ENCODE measurements at regions not wholly inside any gene's neighbourhood (a gene's known extent, or its start where the extent isn't known, plus 50 kb on each side); places are given as distances from the start of the nearest gene placed in this dataset.

GRCh38 chr3:124381575-124382333 lies 348.5 kb upstream of the UMPS start:
- Histone ChIP-seq H3K4me1 (ENCODE audit: control insufficient read depth in 4 of 4, insufficient read depth in 4 of 4, low read length in 3 of 4) (no peaks in the 10 kb centered on the region), H3K9ac (ENCODE audit: low read depth in 1 of 2, low read length in 2 of 2) (no peak overlapping the region), H3K4me3 (ENCODE audit: low read depth in 1 of 3, low read length in 3 of 3) (no peak overlapping the region), H3K36me3 (ENCODE audit: control insufficient read depth in 4 of 4, insufficient read depth in 3 of 4, low read depth in 1 of 4, low read length in 3 of 4) (no peaks in the 10 kb centered on the region), H3K9me3 (ENCODE audit: control insufficient read depth in 4 of 4, low read length in 3 of 4) (no peaks in the 10 kb centered on the region), H3K27ac (ENCODE audit: low read depth in 1 of 2, low read length in 2 of 2) (no peak overlapping the region), H3K27me3 (ENCODE audit: control insufficient read depth in 4 of 4, insufficient read depth in 4 of 4, low read length in 3 of 4) (no peaks in the 10 kb centered on the region)
- WGBS, result 95% methylated on average over 4 of the region's 4 CpGs
- TF ChIP-seq YY1 (IDR thresholded peaks at IDR 0.05), result no peak
- no peak for TF ChIP-seq SP1 (IDR thresholded peaks at IDR 0.05)
- no peak for TF ChIP-seq RXRA (IDR thresholded peaks at IDR 0.05)
- TF ChIP-seq, protein P1, sequence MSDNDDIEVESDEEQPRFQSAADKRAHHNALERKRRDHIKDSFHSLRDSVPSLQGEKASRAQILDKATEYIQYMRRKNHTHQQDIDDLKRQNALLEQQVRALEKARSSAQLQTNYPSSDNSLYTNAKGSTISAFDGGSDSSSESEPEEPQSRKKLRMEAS (IDR thresholded peaks at IDR 0.05), result no peak
- TF ChIP-seq, protein P2, sequence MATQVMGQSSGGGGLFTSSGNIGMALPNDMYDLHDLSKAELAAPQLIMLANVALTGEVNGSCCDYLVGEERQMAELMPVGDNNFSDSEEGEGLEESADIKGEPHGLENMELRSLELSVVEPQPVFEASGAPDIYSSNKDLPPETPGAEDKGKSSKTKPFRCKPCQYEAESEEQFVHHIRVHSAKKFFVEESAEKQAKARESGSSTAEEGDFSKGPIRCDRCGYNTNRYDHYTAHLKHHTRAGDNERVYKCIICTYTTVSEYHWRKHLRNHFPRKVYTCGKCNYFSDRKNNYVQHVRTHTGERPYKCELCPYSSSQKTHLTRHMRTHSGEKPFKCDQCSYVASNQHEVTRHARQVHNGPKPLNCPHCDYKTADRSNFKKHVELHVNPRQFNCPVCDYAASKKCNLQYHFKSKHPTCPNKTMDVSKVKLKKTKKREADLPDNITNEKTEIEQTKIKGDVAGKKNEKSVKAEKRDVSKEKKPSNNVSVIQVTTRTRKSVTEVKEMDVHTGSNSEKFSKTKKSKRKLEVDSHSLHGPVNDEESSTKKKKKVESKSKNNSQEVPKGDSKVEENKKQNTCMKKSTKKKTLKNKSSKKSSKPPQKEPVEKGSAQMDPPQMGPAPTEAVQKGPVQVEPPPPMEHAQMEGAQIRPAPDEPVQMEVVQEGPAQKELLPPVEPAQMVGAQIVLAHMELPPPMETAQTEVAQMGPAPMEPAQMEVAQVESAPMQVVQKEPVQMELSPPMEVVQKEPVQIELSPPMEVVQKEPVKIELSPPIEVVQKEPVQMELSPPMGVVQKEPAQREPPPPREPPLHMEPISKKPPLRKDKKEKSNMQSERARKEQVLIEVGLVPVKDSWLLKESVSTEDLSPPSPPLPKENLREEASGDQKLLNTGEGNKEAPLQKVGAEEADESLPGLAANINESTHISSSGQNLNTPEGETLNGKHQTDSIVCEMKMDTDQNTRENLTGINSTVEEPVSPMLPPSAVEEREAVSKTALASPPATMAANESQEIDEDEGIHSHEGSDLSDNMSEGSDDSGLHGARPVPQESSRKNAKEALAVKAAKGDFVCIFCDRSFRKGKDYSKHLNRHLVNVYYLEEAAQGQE (IDR thresholded peaks at IDR 0.05), result no peak
- DNase-seq (ENCODE audit: low spot score), result no peak

GRCh38 chr3:124383051-124383450 lies 347.2 kb upstream of the UMPS start:
- Histone ChIP-seq H3K4me1 (ENCODE audit: control insufficient read depth in 4 of 4, insufficient read depth in 4 of 4, low read length in 3 of 4) (no peaks in the 10 kb centered on the region), H3K36me3 (ENCODE audit: control insufficient read depth in 4 of 4, insufficient read depth in 3 of 4, low read depth in 1 of 4, low read length in 3 of 4) (no peaks in the 10 kb centered on the region), H3K4me3 (ENCODE audit: low read depth in 1 of 3, low read length in 3 of 3) (no peak overlapping the region), H3K27ac (ENCODE audit: low read depth in 1 of 2, low read length in 2 of 2) (no peak overlapping the region), H3K9me3 (ENCODE audit: control insufficient read depth in 4 of 4, low read length in 3 of 4) (no peaks in the 10 kb centered on the region), H3K27me3 (ENCODE audit: control insufficient read depth in 4 of 4, insufficient read depth in 4 of 4, low read length in 3 of 4) (no peaks in the 10 kb centered on the region), H3K9ac (ENCODE audit: low read depth in 1 of 2, low read length in 2 of 2) (no peak overlapping the region)
- DNase-seq (ENCODE audit: low spot score), result no peak
- WGBS, result 74% methylated on average over 4 of the region's 4 CpGs
- TF ChIP-seq HNF4G (IDR thresholded peaks at IDR 0.05) (no peak), HNF4A (conservative IDR thresholded peaks at IDR 0.05) (no peak), FOXA1 (IDR thresholded peaks at IDR 0.05) (no peak), JUND (IDR thresholded peaks at IDR 0.05) (no peak), TAF1 (conservative IDR thresholded peaks at IDR 0.05) (no peak), ATF3 (IDR thresholded peaks at IDR 0.05) (no peak), GABPA (IDR thresholded peaks at IDR 0.05 in 1 of 2, conservative IDR thresholded peaks at IDR 0.05 in 1 of 2) (no peak), SP1 (IDR thresholded peaks at IDR 0.05) (no peak), ZBTB33 (IDR thresholded peaks at IDR 0.05) (no peak), RXRA (IDR thresholded peaks at IDR 0.05) (no peak), YY1 (IDR thresholded peaks at IDR 0.05) (no peak), RAD21 (IDR thresholded peaks at IDR 0.05) (no peak), FOXA2 (IDR thresholded peaks at IDR 0.05) (no peak)
- TF ChIP-seq, protein P1 (IDR thresholded peaks at IDR 0.05), result no peak
- TF ChIP-seq, protein P3, sequence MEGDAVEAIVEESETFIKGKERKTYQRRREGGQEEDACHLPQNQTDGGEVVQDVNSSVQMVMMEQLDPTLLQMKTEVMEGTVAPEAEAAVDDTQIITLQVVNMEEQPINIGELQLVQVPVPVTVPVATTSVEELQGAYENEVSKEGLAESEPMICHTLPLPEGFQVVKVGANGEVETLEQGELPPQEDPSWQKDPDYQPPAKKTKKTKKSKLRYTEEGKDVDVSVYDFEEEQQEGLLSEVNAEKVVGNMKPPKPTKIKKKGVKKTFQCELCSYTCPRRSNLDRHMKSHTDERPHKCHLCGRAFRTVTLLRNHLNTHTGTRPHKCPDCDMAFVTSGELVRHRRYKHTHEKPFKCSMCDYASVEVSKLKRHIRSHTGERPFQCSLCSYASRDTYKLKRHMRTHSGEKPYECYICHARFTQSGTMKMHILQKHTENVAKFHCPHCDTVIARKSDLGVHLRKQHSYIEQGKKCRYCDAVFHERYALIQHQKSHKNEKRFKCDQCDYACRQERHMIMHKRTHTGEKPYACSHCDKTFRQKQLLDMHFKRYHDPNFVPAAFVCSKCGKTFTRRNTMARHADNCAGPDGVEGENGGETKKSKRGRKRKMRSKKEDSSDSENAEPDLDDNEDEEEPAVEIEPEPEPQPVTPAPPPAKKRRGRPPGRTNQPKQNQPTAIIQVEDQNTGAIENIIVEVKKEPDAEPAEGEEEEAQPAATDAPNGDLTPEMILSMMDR (IDR thresholded peaks at IDR 0.05; ENCODE audit: low read depth, low read length, missing input control), result no peak

All from liver (tissue), 8 donors.